ENCODE measurements at regions not wholly inside any gene's neighbourhood (a gene's known extent, or its start where the extent isn't known, plus 50 kb on each side); places are given as distances from the start of the nearest gene placed in this dataset.

DNA sequence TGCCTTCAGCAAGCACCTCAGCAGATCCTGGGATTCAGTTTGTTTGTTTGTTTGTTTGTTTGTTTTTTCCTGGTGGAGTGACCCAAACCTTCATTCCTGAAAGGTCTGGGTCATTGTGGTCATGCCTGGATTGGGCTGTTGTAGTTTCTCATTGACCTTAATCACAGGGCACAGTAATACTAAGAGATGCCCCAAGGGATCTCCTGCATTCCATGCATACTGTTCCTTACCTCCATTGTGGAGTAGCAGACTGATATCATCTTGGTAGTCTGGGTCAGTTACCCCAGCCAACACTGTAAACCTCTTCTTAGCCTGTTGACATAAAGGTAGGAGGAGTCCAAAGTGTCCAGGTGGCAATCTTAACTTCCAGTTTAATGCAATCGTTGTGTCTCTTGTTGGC is 1466.7 kb upstream of the CDH9 start:
- Histone ChIP-seq H3K9me3 (ENCODE audit: low read length) (no peaks in the 10 kb centered on the region), H4K20me1 (ENCODE audit: insufficient read depth, low read depth, low read length) (no peaks in the 10 kb centered on the region), H3K4me2 (ENCODE audit: low read depth, low read length, poor library complexity, severe bottlenecking) (no peak overlapping the region), H3K27me3 (ENCODE audit: low read length) (no peaks in the 10 kb centered on the region), H3K79me2 (ENCODE audit: low read length) (no peaks in the 10 kb centered on the region), H3K4me3 (ENCODE audit: low read length) (no peak overlapping the region), H3K4me1 (ENCODE audit: low read length) (no peaks in the 10 kb centered on the region), H2AFZ (ENCODE audit: low read length) (no peak overlapping the region), H3K9me2 (replicated peaks; ENCODE audit: insufficient read depth, low read length) (no peaks in the 10 kb centered on the region), H3K27ac (ENCODE audit: low read length) (no peak overlapping the region), H3K36me3 (ENCODE audit: insufficient read depth, low read length) (no peaks in the 10 kb centered on the region), H3K9ac (ENCODE audit: low read length) (no peak overlapping the region)
- no peak for DNase-seq

DNA sequence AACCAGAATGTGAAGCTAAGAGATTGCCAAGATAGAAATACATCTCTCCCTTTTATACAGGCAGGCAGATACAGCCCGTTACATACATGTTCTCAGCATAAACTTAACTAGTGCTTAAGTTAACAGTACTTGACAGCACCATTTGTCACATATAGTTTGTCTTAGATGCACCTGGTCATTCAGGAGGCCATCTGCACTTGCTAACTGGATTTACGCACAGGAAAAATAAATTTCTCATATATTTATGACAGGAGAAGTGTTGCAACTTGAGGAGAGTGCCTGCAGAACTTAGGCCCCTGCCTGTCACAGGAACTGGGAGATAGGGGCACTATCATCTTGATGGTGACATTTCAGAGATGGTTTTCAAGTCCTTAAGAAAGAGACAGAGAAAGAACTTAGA is 1462.1 kb upstream of the CDH9 start:
- DNase-seq = no peak
- Histone ChIP-seq H3K4me2 (ENCODE audit: low read depth, low read length, poor library complexity, severe bottlenecking) (no peak overlapping the region), H3K4me1 (ENCODE audit: low read length) (no peaks in the 10 kb centered on the region), H3K27me3 (ENCODE audit: low read length) (no peaks in the 10 kb centered on the region), H4K20me1 (ENCODE audit: insufficient read depth, low read depth, low read length) (no peaks in the 10 kb centered on the region), H3K9me2 (replicated peaks; ENCODE audit: insufficient read depth, low read length) (no peaks in the 10 kb centered on the region), H3K9me3 (ENCODE audit: low read length) (no peaks in the 10 kb centered on the region), H3K79me2 (ENCODE audit: low read length) (no peaks in the 10 kb centered on the region), H3K36me3 (ENCODE audit: insufficient read depth, low read length) (no peaks in the 10 kb centered on the region), H2AFZ (ENCODE audit: low read length) (no peak overlapping the region), H3K27ac (ENCODE audit: low read length) (no peak overlapping the region), H3K4me3 (ENCODE audit: low read length) (no peak overlapping the region), H3K9ac (ENCODE audit: low read length) (no peak overlapping the region)

GRCh38 chr5:28499766-28500290 is 1461.4 kb upstream of the CDH9 start:
- H3K9ac ChIP-seq (ENCODE audit: low read length) = no peak overlapping the region
- H2AFZ ChIP-seq (ENCODE audit: low read length) = no peak overlapping the region
- H3K9me3 ChIP-seq (ENCODE audit: low read length) = no peaks in the 10 kb centered on the region
- no peaks in the 10 kb centered on the region for H3K27me3 ChIP-seq (ENCODE audit: low read length)
- H3K4me3 ChIP-seq (ENCODE audit: low read length) = no peak overlapping the region
- no peaks in the 10 kb centered on the region for H4K20me1 ChIP-seq (ENCODE audit: insufficient read depth, low read depth, low read length)
- H3K27ac ChIP-seq (ENCODE audit: low read length) = no peak overlapping the region
- H3K4me2 ChIP-seq (ENCODE audit: low read depth, low read length, poor library complexity, severe bottlenecking) = no peak overlapping the region
- no peaks in the 10 kb centered on the region for H3K36me3 ChIP-seq (ENCODE audit: insufficient read depth, low read length)
- H3K4me1 ChIP-seq (ENCODE audit: low read length) = no peaks in the 10 kb centered on the region
- no peak for DNase-seq
- H3K79me2 ChIP-seq (ENCODE audit: low read length) = no peaks in the 10 kb centered on the region
- H3K9me2 ChIP-seq (replicated peaks; ENCODE audit: insufficient read depth, low read length) = no peaks in the 10 kb centered on the region

GRCh38 chr5:28495876-28496275 is 1457.5 kb upstream of the CDH9 start:
- Histone ChIP-seq H3K9me3 (ENCODE audit: low read length) (no peaks in the 10 kb centered on the region), H3K4me3 (ENCODE audit: low read length) (no peak overlapping the region), H3K27ac (ENCODE audit: low read length) (no peak overlapping the region), H3K4me2 (ENCODE audit: low read depth, low read length, poor library complexity, severe bottlenecking) (no peak overlapping the region), H3K9ac (ENCODE audit: low read length) (no peak overlapping the region), H4K20me1 (ENCODE audit: insufficient read depth, low read depth, low read length) (no peaks in the 10 kb centered on the region), H3K4me1 (ENCODE audit: low read length) (no peaks in the 10 kb centered on the region), H3K79me2 (ENCODE audit: low read length) (no peaks in the 10 kb centered on the region), H3K9me2 (replicated peaks; ENCODE audit: insufficient read depth, low read length) (no peaks in the 10 kb centered on the region), H2AFZ (ENCODE audit: low read length) (no peak overlapping the region), H3K36me3 (ENCODE audit: insufficient read depth, low read length) (no peaks in the 10 kb centered on the region), H3K27me3 (ENCODE audit: low read length) (no peaks in the 10 kb centered on the region)
- no peak for DNase-seq

GRCh38 chr5:28493456-28493855 is 1455.1 kb upstream of the CDH9 start:
- Histone ChIP-seq H3K36me3 (ENCODE audit: insufficient read depth, low read length) (no peaks in the 10 kb centered on the region), H3K4me1 (ENCODE audit: low read length) (no peaks in the 10 kb centered on the region), H3K27me3 (ENCODE audit: low read length) (no peaks in the 10 kb centered on the region), H3K9ac (ENCODE audit: low read length) (no peak overlapping the region), H3K79me2 (ENCODE audit: low read length) (no peaks in the 10 kb centered on the region), H2AFZ (ENCODE audit: low read length) (no peak overlapping the region), H3K4me3 (ENCODE audit: low read length) (no peak overlapping the region), H3K4me2 (ENCODE audit: low read depth, low read length, poor library complexity, severe bottlenecking) (no peak overlapping the region), H3K9me2 (replicated peaks; ENCODE audit: insufficient read depth, low read length) (no peaks in the 10 kb centered on the region), H4K20me1 (ENCODE audit: insufficient read depth, low read depth, low read length) (no peaks in the 10 kb centered on the region), H3K9me3 (ENCODE audit: low read length) (no peaks in the 10 kb centered on the region), H3K27ac (ENCODE audit: low read length) (no peak overlapping the region)
- DNase-seq = no peak

GRCh38 chr5:28488752-28489151 is 1450.4 kb upstream of the CDH9 start:
- no peak overlapping the region for H2AFZ ChIP-seq (ENCODE audit: low read length)
- no peaks in the 10 kb centered on the region for H3K27me3 ChIP-seq (ENCODE audit: low read length)
- H3K27ac ChIP-seq (ENCODE audit: low read length) = no peak overlapping the region
- H3K4me1 ChIP-seq (ENCODE audit: low read length) = no peaks in the 10 kb centered on the region
- H4K20me1 ChIP-seq (ENCODE audit: insufficient read depth, low read depth, low read length) = no peaks in the 10 kb centered on the region
- no peaks in the 10 kb centered on the region for H3K9me3 ChIP-seq (ENCODE audit: low read length)
- no peak overlapping the region for H3K9ac ChIP-seq (ENCODE audit: low read length)
- H3K4me2 ChIP-seq (ENCODE audit: low read depth, low read length, poor library complexity, severe bottlenecking) = no peak overlapping the region
- H3K4me3 ChIP-seq (ENCODE audit: low read length) = no peak overlapping the region
- no peaks in the 10 kb centered on the region for H3K79me2 ChIP-seq (ENCODE audit: low read length)
- DNase-seq = no peak
- H3K9me2 ChIP-seq (replicated peaks; ENCODE audit: insufficient read depth, low read length) = no peaks in the 10 kb centered on the region
- H3K36me3 ChIP-seq (ENCODE audit: insufficient read depth, low read length) = no peaks in the 10 kb centered on the region

- Histone ChIP-seq H3K4me1 (ENCODE audit: low read length) (no peaks in the 10 kb centered on the region), H3K27ac (ENCODE audit: low read length) (no peak overlapping the region), H4K20me1 (ENCODE audit: insufficient read depth, low read depth, low read length) (no peaks in the 10 kb centered on the region), H3K9me3 (ENCODE audit: low read length) (no peaks in the 10 kb centered on the region), H3K9me2 (replicated peaks; ENCODE audit: insufficient read depth, low read length) (no peaks in the 10 kb centered on the region), H3K36me3 (ENCODE audit: insufficient read depth, low read length) (no peaks in the 10 kb centered on the region), H3K27me3 (ENCODE audit: low read length) (no peaks in the 10 kb centered on the region), H2AFZ (ENCODE audit: low read length) (no peak overlapping the region), H3K4me3 (ENCODE audit: low read length) (no peak overlapping the region), H3K4me2 (ENCODE audit: low read depth, low read length, poor library complexity, severe bottlenecking) (no peak overlapping the region), H3K79me2 (ENCODE audit: low read length) (no peaks in the 10 kb centered on the region), H3K9ac (ENCODE audit: low read length) (no peak overlapping the region)
- DNase-seq = no peak
These were observed 1445.1 kb upstream of the CDH9 start for GRCh38 chr5:28483327-28484025.

GRCh38 chr5:28473531-28474107 is 1435.2 kb upstream of the CDH9 start:
- Histone ChIP-seq H3K27me3 (ENCODE audit: low read length) (no peaks in the 10 kb centered on the region), H3K79me2 (ENCODE audit: low read length) (no peaks in the 10 kb centered on the region), H2AFZ (ENCODE audit: low read length) (no peak overlapping the region), H3K9me2 (replicated peaks; ENCODE audit: insufficient read depth, low read length) (no peaks in the 10 kb centered on the region), H3K4me3 (ENCODE audit: low read length) (no peak overlapping the region), H3K9me3 (ENCODE audit: low read length) (no peaks in the 10 kb centered on the region), H3K4me2 (ENCODE audit: low read depth, low read length, poor library complexity, severe bottlenecking) (no peak overlapping the region), H3K27ac (ENCODE audit: low read length) (no peak overlapping the region), H3K9ac (ENCODE audit: low read length) (no peak overlapping the region), H3K4me1 (ENCODE audit: low read length) (peaks cover 13% of the 10 kb centered on the region), H3K36me3 (ENCODE audit: insufficient read depth, low read length) (no peaks in the 10 kb centered on the region), H4K20me1 (ENCODE audit: insufficient read depth, low read depth, low read length) (no peaks in the 10 kb centered on the region)
- peak; percentile 70 for DNase-seq

All from Karpas-422 (cell line).